Fibroblast of pulmonary artery (primary cell): ENCODE measurements at regions not wholly inside any gene's neighbourhood (a gene's known extent, or its start where the extent isn't known, plus 50 kb on each side); places are given as distances from the start of the nearest gene placed in this dataset.
"Not testable (repeated sequence)": the region's sequence is repeated elsewhere in the genome, so short reads cannot be mapped to it uniquely, and the experiment has no call there.

Source experiments
- DNase-seq: peaks from one replicate; pipeline ENCODE4 v3.0.0-alpha.2; 2010; ENCODE audit warnings: low read depth
- H3K4me3 ChIP-seq: replicated peaks from 2 replicates; pipeline ENCODE4 v1.5.1; 2011; ENCODE audit warnings: low read depth, mild to moderate bottlenecking, control low read depth, low read length, moderate library complexity
- CTCF ChIP-seq: IDR thresholded peaks from 2 replicates; pipeline ENCODE4 v1.5.1; 2011; ENCODE audit warnings: mild to moderate bottlenecking, control low read depth, low read length, inconsistent platforms; ENCODE audit errors: missing control alignments

DNA sequence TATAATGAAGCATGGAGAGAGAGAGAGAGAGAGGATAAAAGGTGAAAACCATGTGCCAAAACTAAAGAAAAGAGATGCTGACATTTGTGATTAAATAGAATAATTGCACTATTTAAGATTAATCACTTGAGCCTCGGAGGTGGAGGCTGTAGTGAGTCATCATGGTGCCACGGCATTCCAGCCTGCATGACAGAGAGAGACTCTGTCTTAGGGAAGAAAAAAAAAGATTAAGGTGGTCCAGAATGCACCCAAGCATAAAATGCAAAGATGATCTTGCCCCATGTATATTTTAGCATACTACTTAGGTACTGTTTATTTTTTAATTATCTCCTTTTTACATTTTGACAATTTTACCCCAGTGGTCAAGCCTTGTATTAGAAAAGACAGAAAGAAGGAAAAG lies 742.5 kb downstream of the SPATA31A1 start:
- peak; percentile 49 for DNase-seq
- not testable (repeated sequence) for H3K4me3 ChIP-seq

DNA sequence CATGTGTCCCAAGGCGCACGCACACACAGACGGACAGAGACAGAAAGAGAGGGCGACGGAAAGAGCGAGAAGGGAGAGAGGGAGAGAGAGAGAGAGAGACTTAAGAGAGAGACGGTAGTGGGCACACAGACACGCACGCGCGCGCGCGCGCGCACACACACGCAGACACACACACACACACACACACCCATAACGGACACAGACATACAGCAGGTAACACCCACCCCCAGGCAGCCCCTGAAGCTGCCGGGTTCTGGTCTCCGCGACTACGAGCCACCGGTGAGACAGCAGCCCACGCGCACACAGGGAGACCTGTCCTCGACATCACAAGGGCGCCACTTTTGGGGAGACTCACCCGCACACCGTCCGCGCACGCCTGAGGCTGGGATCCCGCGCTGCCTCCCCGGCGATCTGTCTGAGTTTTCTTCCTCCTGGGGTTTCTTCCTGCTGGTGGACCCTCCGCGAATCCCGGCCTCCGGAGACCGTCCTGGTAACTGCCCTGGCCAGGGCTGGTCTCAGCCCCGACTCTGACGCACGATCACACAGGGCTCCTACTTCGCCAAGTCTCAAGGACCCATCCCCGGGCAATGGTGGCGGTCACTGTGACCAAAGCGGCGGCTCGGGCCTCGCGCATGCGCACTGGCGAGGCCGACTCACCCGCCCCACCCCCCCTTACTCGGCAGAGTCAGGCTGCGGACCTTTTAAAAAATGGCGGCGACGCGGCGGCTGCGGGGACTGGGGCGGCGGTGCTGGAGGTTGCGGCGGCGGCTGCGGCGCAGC lies 750.7 kb downstream of the SPATA31A1 start:
- DNase-seq = peak; percentile 60

GRCh38 chr9:40106783-40107248 lies 751.3 kb downstream of the SPATA31A1 start:
- H3K4me3 ChIP-seq = peak overlapping the region; percentile 43
- DNase-seq = not testable (repeated sequence)

More for the DNA sequence above, 750.7 kb downstream of the SPATA31A1 start:
- peak overlapping the region; percentile 62 for H3K4me3 ChIP-seq

GRCh38 chr9:40107251-40107650 lies 751.8 kb downstream of the SPATA31A1 start:
- H3K4me3 ChIP-seq, DNase-seq: not testable (repeated sequence)

DNA sequence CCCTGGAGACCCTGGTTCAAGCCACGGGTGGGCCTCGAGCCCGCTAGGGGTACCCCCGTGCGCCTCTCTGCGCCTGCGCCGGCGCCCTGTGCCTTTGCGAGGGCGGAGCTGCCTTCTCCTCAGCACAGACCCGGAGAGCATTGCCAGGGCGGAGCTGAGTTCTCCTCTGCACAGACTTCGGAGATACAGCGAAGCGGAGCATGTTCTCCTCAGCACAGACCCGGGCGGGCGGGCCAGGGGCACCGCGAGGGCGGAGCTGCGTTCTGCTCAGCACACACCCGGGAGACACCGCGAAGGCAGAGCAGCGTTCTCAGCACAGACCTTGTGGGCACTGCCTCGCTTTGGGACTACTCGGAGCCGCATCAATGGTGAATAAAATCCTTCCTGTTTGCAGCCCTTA lies 753.0 kb downstream of the SPATA31A1 start:
- DNase-seq, H3K4me3 ChIP-seq: not testable (repeated sequence)

DNA sequence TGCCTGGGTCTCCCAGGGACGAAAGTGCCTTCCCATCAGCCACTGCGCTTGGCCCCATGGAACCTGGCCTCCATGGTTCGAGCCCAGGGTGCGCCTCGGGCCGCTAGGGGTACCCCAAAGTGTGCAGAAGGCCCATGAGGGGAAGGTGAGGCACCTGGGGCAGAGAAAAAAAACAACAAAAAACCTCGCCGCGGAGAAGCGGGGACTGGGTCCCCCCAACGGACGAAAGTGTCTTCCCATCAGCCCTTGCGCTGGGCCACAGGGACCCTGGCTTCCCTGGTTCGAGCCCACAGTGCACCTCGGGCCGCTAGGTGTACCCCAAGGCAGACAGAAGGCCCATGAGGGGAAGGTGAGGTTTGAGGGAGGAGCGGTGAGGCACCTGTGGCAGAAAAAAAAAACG lies 755.3 kb downstream of the SPATA31A1 start:
- not testable (repeated sequence) for H3K4me3 ChIP-seq, DNase-seq

DNA sequence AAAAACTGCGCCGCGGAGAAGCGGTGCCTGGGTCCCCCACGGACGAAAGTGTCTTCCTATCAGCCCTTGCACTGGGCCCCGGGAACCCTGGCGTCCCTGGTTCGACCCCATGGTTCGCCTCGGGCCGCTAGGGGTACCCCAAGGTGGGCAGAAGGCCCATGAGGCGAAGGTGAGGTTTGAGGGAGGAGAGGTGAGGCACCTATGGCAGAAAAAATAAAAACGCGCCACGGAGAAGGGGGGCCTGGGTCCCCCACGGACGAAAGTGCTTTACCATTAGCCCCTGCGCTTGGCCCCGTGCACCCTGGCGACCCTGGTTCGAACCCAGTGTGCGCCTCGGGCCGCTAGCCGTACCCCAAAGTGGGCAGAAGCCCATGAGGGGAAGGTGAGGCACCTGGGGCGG lies 756.1 kb downstream of the SPATA31A1 start:
- DNase-seq, H3K4me3 ChIP-seq: not testable (repeated sequence)

DNA sequence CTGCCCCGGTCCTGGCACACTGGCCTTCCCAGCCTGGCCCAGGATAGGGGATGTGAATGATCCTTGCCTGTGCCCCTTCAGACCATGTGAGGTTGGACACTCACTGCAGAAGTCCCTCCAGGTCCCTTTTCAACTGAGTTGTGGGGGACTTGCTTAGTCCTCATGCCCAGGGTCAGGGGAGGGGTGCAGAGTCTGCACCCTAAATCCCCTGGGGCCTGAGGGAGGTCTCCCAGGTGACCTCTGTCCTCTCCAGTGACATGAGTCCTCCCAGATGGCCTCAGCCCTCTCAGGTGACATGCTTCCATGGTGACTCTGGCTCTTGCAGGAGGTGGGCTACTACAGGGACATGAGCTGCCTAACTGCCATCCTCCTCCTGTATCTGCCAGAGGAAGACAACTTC lies 775.1 kb downstream of the SPATA31A1 start:
- DNase-seq = not testable (repeated sequence)

GRCh38 chr9:40169204-40169603 lies 813.7 kb downstream of the SPATA31A1 start:
- not testable (repeated sequence) for DNase-seq, H3K4me3 ChIP-seq

More for the DNA sequence above, 775.1 kb downstream of the SPATA31A1 start:
- not testable (repeated sequence) for H3K4me3 ChIP-seq

- not testable (repeated sequence) for H3K4me3 ChIP-seq, DNase-seq
Measured at GRCh38 chr9:40173316-40173715, 817.8 kb downstream of the SPATA31A1 start.

- not testable (repeated sequence) for DNase-seq, H3K4me3 ChIP-seq
Measured at GRCh38 chr9:40174035-40174434, 818.6 kb downstream of the SPATA31A1 start.

GRCh38 chr9:40177403-40177802 lies 821.9 kb downstream of the SPATA31A1 start:
- not testable (repeated sequence) for DNase-seq
- peak; percentile 18 for TF ChIP-seq CTCF

GRCh38 chr9:40191403-40191802 lies 835.9 kb downstream of the SPATA31A1 start:
- not testable (repeated sequence) for DNase-seq, H3K4me3 ChIP-seq

More at GRCh38 chr9:40177403-40177802, 821.9 kb downstream of the SPATA31A1 start:
- not testable (repeated sequence) for H3K4me3 ChIP-seq

DNA sequence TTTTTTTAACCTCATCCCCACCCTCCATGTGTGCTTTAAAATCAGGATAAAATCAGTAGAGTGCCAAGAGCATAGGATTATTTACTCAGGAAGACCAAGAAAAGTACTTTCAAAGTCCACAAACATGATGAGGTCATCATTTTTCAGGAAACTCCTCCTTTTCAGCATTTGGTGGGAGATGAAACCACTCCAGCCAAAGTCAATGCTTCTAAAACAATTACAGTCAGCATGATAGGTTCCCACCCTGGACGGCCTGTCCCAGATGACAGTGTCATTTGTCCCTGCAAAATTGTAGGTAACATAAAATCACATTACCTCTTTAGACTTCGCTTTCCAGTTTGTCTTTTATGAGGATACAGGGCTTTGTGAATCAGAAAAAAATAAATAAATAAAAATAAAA lies 836.7 kb downstream of the SPATA31A1 start:
- not testable (repeated sequence) for DNase-seq, H3K4me3 ChIP-seq

GRCh38 chr9:40196165-40196714 lies 840.8 kb downstream of the SPATA31A1 start:
- not testable (repeated sequence) for H3K4me3 ChIP-seq

GRCh38 chr9:40196803-40197202 lies 841.3 kb downstream of the SPATA31A1 start:
- not testable (repeated sequence) for DNase-seq, H3K4me3 ChIP-seq

More at GRCh38 chr9:40196165-40196714, 840.8 kb downstream of the SPATA31A1 start:
- not testable (repeated sequence) for DNase-seq

DNA sequence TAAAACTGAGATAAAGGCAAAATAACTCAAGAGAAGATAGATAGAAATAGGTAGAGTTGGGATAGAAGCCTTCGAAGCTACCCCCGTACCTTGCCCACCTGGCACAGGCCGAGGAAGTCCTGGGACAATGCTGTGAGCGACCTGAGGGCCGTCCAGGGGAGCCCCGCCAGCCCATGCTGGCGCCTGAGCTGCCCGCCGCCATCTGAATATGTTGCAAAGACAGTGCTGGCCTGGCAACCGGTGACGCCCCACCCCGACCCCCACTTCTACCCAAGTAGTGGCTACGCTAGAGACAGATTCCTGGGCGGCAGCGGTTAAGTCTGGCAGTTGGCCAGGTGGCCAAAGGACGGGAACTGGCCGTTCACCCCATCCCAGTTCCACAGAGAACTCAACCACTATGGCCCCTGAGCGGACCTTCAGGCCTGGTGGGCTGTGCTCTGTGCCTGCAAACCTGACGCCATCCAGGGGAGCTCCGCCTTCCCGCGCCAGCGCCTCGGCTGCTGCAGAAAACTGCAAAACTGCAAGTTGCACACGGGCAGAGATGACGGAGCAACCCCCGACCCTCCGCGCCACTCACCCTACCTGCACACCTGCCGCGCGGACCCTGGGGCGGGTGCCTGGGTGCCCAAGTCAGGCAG lies 866.2 kb downstream of the SPATA31A1 start:
- DNase-seq = not testable (repeated sequence)

DNA sequence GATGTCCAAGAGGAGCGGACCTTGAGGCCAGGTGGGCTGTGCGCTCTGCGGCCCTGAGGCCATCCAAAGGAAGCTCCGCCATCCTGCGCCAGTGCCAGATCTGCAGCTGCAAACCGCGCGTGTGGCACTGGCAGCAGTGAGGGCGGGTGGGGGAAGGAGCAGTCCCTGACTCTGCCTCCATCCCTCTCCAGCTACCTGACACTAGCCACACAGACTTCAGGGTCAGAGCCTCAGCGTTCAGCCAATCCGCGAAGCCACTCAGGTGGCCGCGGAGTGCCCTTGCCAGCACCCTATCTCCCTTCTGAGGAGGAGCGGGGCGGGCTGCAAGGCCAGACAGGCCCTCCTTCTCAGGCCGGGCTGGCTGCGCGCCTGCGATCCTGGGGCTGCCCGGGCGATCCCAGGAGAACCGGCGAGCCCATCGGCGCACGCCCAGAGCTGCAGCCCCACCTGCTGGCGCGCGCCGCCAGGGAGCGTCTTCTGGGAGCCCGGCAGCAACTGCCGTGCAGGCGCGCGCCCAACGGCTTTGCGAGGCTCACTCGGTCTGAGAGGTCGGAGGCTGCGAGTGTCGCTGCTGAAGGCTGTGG lies 867.2 kb downstream of the SPATA31A1 start:
- H3K4me3 ChIP-seq, DNase-seq: not testable (repeated sequence)

More for the DNA sequence above, 866.2 kb downstream of the SPATA31A1 start:
- not testable (repeated sequence) for H3K4me3 ChIP-seq
